ENCODE measurements at regions not wholly inside any gene's neighbourhood (a gene's known extent, or its start where the extent isn't known, plus 50 kb on each side); places are given as distances from the start of the nearest gene placed in this dataset.

DNA sequence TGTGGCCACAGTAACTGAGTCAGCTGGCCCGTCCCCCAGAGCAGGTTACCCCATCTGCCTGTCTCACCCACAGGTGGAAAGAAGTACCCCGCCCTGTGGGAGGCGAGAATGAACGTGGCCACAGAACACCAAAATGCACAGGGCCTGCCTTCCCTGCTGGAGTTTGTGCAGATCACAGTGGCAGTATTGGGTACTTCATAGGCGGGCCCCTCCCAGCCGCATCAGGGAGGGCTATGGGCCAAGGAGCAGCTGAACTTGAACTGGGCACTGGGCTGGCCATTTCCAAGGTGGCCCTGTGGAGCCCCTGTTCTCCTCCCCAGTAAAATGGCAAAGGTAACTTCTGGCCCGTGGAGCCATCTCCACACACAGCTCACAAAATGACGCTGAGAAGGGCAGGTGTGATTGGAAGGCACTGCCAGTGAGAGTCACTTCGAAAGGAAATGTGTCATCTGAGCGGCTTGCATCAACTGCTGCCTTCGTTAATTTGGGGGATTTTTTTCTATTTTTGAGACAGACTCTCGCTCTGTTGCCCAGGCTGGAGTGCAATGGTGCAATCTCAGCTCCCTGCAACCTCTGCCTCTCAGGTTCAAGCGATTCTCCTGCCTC, 162.9 kb downstream of the ENGASE start:
- intact Hi-C loops (cut with micrococcal nuclease), result no loop called here

More for the DNA sequence above, 162.9 kb downstream of the ENGASE start:
- Histone ChIP-seq H4K20me1 (replicated peaks; ENCODE audit: control insufficient read depth, extremely low read depth, insufficient read depth, low read length) (no peaks in the 10 kb centered on the region), H3K27ac (ENCODE audit: insufficient read depth, low read depth, low read length) (no peak overlapping the region), H2AFZ (ENCODE audit: low read depth, low read length) (no peak overlapping the region), H3K4me2 (ENCODE audit: insufficient read depth, low read length) (no peak overlapping the region), H3K4me3 (replicated peaks in 1 of 3; ENCODE audit: insufficient read depth in 1 of 3, low read depth in 1 of 3, low read length in 3 of 3) (no peak overlapping the region), H3K36me3 (ENCODE audit: control insufficient read depth in 2 of 2, extremely low read depth in 1 of 2, insufficient read depth in 2 of 2, low read length in 2 of 2) (no peaks in the 10 kb centered on the region), H3K9me3 (replicated peaks; ENCODE audit: control insufficient read depth, insufficient read depth, low read length) (no peaks in the 10 kb centered on the region), H3K79me2 (ENCODE audit: control insufficient read depth, insufficient read depth, low read length) (no peaks in the 10 kb centered on the region), H3K9ac (replicated peaks; ENCODE audit: extremely low read depth, insufficient read depth, low read length) (no peak overlapping the region), H3K9me1 (replicated peaks; ENCODE audit: control insufficient read depth, extremely low read depth, insufficient read depth, low read length) (no peaks in the 10 kb centered on the region), H3K4me1 (ENCODE audit: control insufficient read depth, extremely low read depth, insufficient read depth, low read length) (no peaks in the 10 kb centered on the region), H3K27me3 (ENCODE audit: control insufficient read depth in 2 of 2, insufficient read depth in 2 of 2, low read length in 2 of 2) (no peaks in the 10 kb centered on the region)
- TF ChIP-seq EZH2 (IDR thresholded peaks at IDR 0.05; ENCODE audit: borderline replicate concordance, low read depth, low read length, severe bottlenecking) (no peak), MYC (IDR thresholded peaks at IDR 0.05; ENCODE audit: low read depth, low read length) (no peak), POLR2AphosphoS5 (IDR thresholded peaks at IDR 0.05; ENCODE audit: insufficient read depth, low read depth, low read length) (no peak), JUN (IDR thresholded peaks at IDR 0.05; ENCODE audit: borderline replicate concordance, insufficient read depth, insufficient read length, low read depth) (no peak), POLR2A (IDR thresholded peaks at IDR 0.05; ENCODE audit: low read depth, low read length) (no peak), GATA2 (IDR thresholded peaks at IDR 0.05; ENCODE audit: insufficient read depth, insufficient read length, low read depth, low read length) (no peak), FOS (IDR thresholded peaks at IDR 0.05; ENCODE audit: borderline replicate concordance, insufficient read depth, low read length) (no peak)
- TF ChIP-seq, protein P1, sequence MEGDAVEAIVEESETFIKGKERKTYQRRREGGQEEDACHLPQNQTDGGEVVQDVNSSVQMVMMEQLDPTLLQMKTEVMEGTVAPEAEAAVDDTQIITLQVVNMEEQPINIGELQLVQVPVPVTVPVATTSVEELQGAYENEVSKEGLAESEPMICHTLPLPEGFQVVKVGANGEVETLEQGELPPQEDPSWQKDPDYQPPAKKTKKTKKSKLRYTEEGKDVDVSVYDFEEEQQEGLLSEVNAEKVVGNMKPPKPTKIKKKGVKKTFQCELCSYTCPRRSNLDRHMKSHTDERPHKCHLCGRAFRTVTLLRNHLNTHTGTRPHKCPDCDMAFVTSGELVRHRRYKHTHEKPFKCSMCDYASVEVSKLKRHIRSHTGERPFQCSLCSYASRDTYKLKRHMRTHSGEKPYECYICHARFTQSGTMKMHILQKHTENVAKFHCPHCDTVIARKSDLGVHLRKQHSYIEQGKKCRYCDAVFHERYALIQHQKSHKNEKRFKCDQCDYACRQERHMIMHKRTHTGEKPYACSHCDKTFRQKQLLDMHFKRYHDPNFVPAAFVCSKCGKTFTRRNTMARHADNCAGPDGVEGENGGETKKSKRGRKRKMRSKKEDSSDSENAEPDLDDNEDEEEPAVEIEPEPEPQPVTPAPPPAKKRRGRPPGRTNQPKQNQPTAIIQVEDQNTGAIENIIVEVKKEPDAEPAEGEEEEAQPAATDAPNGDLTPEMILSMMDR (IDR thresholded peaks at IDR 0.05; ENCODE audit: extremely low read depth in 1 of 2, insufficient read depth in 1 of 2, low read depth in 1 of 2, low read length in 2 of 2), result no peak
- TF ChIP-seq, protein P2, sequence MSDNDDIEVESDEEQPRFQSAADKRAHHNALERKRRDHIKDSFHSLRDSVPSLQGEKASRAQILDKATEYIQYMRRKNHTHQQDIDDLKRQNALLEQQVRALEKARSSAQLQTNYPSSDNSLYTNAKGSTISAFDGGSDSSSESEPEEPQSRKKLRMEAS (IDR thresholded peaks at IDR 0.05; ENCODE audit: insufficient read depth, insufficient read length), result no peak
- DNase-seq (ENCODE audit: low read depth, low spot score) (no peak), FAIRE-seq (no peak)
- BruUV-seq (replicated peaks), result no TSS peak
- dilution Hi-C loops (cut with MboI; ENCODE audit: extremely low pct_ligation_motif_present, low sequenced_read_pairs), result no loop called here
- CTCF ChIA-PET, result no interaction called here
- POLR2A ChIA-PET, result no interaction called here
